H9 (cell line): ENCODE measurements at regions not wholly inside any gene's neighbourhood (a gene's known extent, or its start where the extent isn't known, plus 50 kb on each side); places are given as distances from the start of the nearest gene placed in this dataset.
"Not testable (repeated sequence)": the region's sequence is repeated elsewhere in the genome, so short reads cannot be mapped to it uniquely, and the experiment has no call there.

Experiments
- DNase-seq: peaks from one replicate; pipeline ENCODE4 v3.0.0-alpha.2; 2017
- H2AFZ ChIP-seq: one replicate; pipeline ENCODE4 v1.6.1; 2013; ENCODE audit warnings: mild to moderate bottlenecking, low read length, control low read depth, moderate library complexity
- H2AK5ac ChIP-seq: 2 replicates; pipeline ENCODE4 v1.6.1; 2013; ENCODE audit warnings: low read length, control low read depth, mixed read lengths; ENCODE audit not compliant: insufficient read length
- H2BK120ac ChIP-seq: one replicate; pipeline ENCODE4 v1.6.1; 2013; ENCODE audit warnings: low read depth, mild to moderate bottlenecking, low read length, control low read depth, inconsistent platforms; ENCODE audit not compliant: poor library complexity, severe bottlenecking
- H2BK12ac ChIP-seq: 2 replicates; pipeline ENCODE4 v1.6.1; 2013; ENCODE audit warnings: low read length, control low read depth, mixed read lengths, low read depth; ENCODE audit not compliant: insufficient read length
- H2BK15ac ChIP-seq: 2 replicates; pipeline ENCODE4 v1.6.1; 2013; ENCODE audit warnings: low read depth, low read length, control low read depth
- H2BK20ac ChIP-seq: one replicate; pipeline ENCODE4 v1.6.1; 2013; ENCODE audit warnings: low read depth, mild to moderate bottlenecking, low read length, control low read depth, inconsistent platforms; ENCODE audit not compliant: poor library complexity, severe bottlenecking
- H2BK5ac ChIP-seq: 2 replicates; pipeline ENCODE4 v1.6.1; 2013; ENCODE audit warnings: low read length, control low read depth, mixed read lengths; ENCODE audit not compliant: insufficient read length
- H3K14ac ChIP-seq: 2 replicates; pipeline ENCODE4 v1.6.1; 2013; ENCODE audit warnings: low read length, control low read depth; ENCODE audit not compliant: insufficient read depth
- H3K18ac ChIP-seq: 2 replicates; pipeline ENCODE4 v1.6.1; 2013; ENCODE audit warnings: low read depth, mild to moderate bottlenecking, mixed read lengths, low read length, control low read depth; ENCODE audit not compliant: insufficient read length
- H3K23ac ChIP-seq: 2 replicates; pipeline ENCODE4 v1.6.1; 2013; ENCODE audit warnings: low read length, control low read depth, mixed read lengths, low read depth; ENCODE audit not compliant: insufficient read length
- H3K23me2 ChIP-seq: 2 replicates; pipeline ENCODE4 v1.6.1; 2013; ENCODE audit warnings: low read depth, mild to moderate bottlenecking, mixed read lengths, low read length, control low read depth; ENCODE audit not compliant: insufficient read length, poor library complexity, severe bottlenecking
- H3K27ac ChIP-seq: 2 replicates; pipeline ENCODE4 v1.5.1; 2013; ENCODE audit warnings: low read length, control low read depth, mixed read lengths, low read depth; ENCODE audit not compliant: insufficient read length
- H3K27me3 ChIP-seq: 2 replicates; pipeline ENCODE4 v1.6.1; 2013; ENCODE audit warnings: low read length, control low read depth, inconsistent platforms; ENCODE audit not compliant: insufficient read depth
- H3K4ac ChIP-seq: 2 replicates; pipeline ENCODE4 v1.6.1; 2013; ENCODE audit warnings: low read depth, mild to moderate bottlenecking, control low read depth, inconsistent platforms, low read length, moderate library complexity
- H3K4me1 ChIP-seq: 2 replicates; pipeline ENCODE4 v1.6.1; 2013; ENCODE audit warnings: low read length, control low read depth, inconsistent platforms; ENCODE audit not compliant: insufficient read depth
- H3K4me2 ChIP-seq: 2 replicates; pipeline ENCODE4 v1.6.1; 2013; ENCODE audit warnings: low read length, control low read depth, mixed read lengths; ENCODE audit not compliant: insufficient read length, insufficient read depth
- H3K56ac ChIP-seq: 2 replicates; pipeline ENCODE4 v1.6.1; 2013; ENCODE audit warnings: low read depth, mild to moderate bottlenecking, mixed read lengths, low read length, control low read depth; ENCODE audit not compliant: insufficient read length
- H3K79me1 ChIP-seq: 2 replicates; pipeline ENCODE4 v1.6.1; 2013; ENCODE audit warnings: low read depth, mild to moderate bottlenecking, moderate library complexity, low read length, control low read depth, inconsistent platforms; ENCODE audit not compliant: insufficient read depth, poor library complexity, severe bottlenecking
- H3K79me2 ChIP-seq: 2 replicates; pipeline ENCODE4 v1.6.1; 2013; ENCODE audit warnings: low read length, control low read depth, inconsistent platforms; ENCODE audit not compliant: insufficient read depth
- H3K9ac ChIP-seq: 2 replicates; pipeline ENCODE4 v1.6.1; 2013; ENCODE audit warnings: low read length, control low read depth, mixed read lengths; ENCODE audit not compliant: insufficient read length; ENCODE audit errors: extremely low read depth
- H3K9me3 ChIP-seq: one replicate; pipeline ENCODE4 v1.6.1; 2013; ENCODE audit warnings: low read depth, low read length, inconsistent platforms; ENCODE audit not compliant: control insufficient read depth
- H3T11ph ChIP-seq: one replicate; pipeline ENCODE4 v1.6.1; 2013; ENCODE audit warnings: mild to moderate bottlenecking, low read length, control low read depth, inconsistent platforms
- H4K20me1 ChIP-seq: one replicate; pipeline ENCODE4 v1.6.1; 2013; ENCODE audit not compliant: control insufficient read depth, insufficient read length, insufficient read depth
- H4K5ac ChIP-seq: 2 replicates; pipeline ENCODE4 v1.6.1; 2013; ENCODE audit warnings: low read depth, mild to moderate bottlenecking, mixed read lengths, low read length, control low read depth; ENCODE audit not compliant: insufficient read length
- H4K8ac ChIP-seq: replicated peaks from 2 replicates; pipeline ENCODE4 v1.6.1; 2013; ENCODE audit warnings: low read length, control low read depth, mixed read lengths, low read depth; ENCODE audit not compliant: insufficient read length
- H4K91ac ChIP-seq: 2 replicates; pipeline ENCODE4 v1.6.1; 2013; ENCODE audit warnings: low read depth, mild to moderate bottlenecking, moderate library complexity, mixed read lengths, low read length, control low read depth; ENCODE audit not compliant: insufficient read length
- H3K27ac Mint-ChIP-seq, 3 experiments: 2 replicates in 2 of 3; 3 replicates in 1 of 3; pipeline ENCODE4 v1.8.0; 2020 to 2021; ENCODE audit warnings: mixed read lengths in 3 of 3, mild to moderate bottlenecking in 1 of 3, moderate library complexity in 1 of 3
- H3K27me3 Mint-ChIP-seq: 2 replicates; pipeline ENCODE4 v1.8.0; 2021; ENCODE audit warnings: low read depth, mild to moderate bottlenecking, moderate library complexity, mixed read lengths
- H3K36me3 Mint-ChIP-seq, 3 experiments: 2 replicates in 2 of 3; 3 replicates in 1 of 3; pipeline ENCODE4 v1.8.0; 2020 to 2021; ENCODE audit warnings: low read depth in 3 of 3, mixed read lengths in 3 of 3; ENCODE audit not compliant: insufficient read depth in 1 of 3
- H3K4me1 Mint-ChIP-seq, 2 experiments: 2 replicates each; pipeline ENCODE4 v1.8.0; 2020; ENCODE audit warnings: mixed read lengths in 2 of 2
- H3K4me3 Mint-ChIP-seq, 2 experiments: 2 replicates in 1 of 2; 3 replicates in 1 of 2; pipeline ENCODE4 v1.8.0; 2020 to 2021; ENCODE audit warnings: mild to moderate bottlenecking in 2 of 2, mixed read lengths in 2 of 2, moderate library complexity in 1 of 2
- H3K9me3 Mint-ChIP-seq, 2 experiments: 2 replicates in 1 of 2; 3 replicates in 1 of 2; pipeline ENCODE4 v1.8.0; 2020; ENCODE audit warnings: mild to moderate bottlenecking in 2 of 2, mixed read lengths in 2 of 2, moderate library complexity in 1 of 2
- CTCF ChIP-seq: fragments of 200-600 bp; sonication (generic); conservative IDR thresholded peaks from 3 replicates; pipeline ENCODE4 v1.8.0; 2021; ENCODE audit warnings: antibody characterized with exemption, mild to moderate bottlenecking
- WGBS: extraction: QIAGEN DNeasy Blood & Tissue Kit; methylation state at CpG from one replicate; pipeline ENCODE4 v1.1.7; 2013; ENCODE audit warnings: missing lambda C conversion rate, low lambda C conversion rate, mixed read lengths; ENCODE audit not compliant: insufficient read length; ENCODE audit errors: extremely low coverage; 5-methylcytosine and 5-hydroxymethylcytosine counted together

GRCh38 chr5:82873452-82873851 is 203.7 kb downstream of the TMEM167A start:
- peaks cover 6 to 8% of the 10 kb centered on the region in 2 experiments; a peak in 4 of 5 replicates for H3K9me3 Mint-ChIP-seq
- no peak overlapping the region for H3K56ac ChIP-seq
- no peaks in the 10 kb centered on the region for H4K20me1 ChIP-seq
- H4K8ac ChIP-seq, result no peak overlapping the region
- no peak overlapping the region for H2BK15ac ChIP-seq
- H3K27me3 Mint-ChIP-seq, result no peaks in the 10 kb centered on the region; the same call in 1 of the 2 replicates
- no peak overlapping the region for H3K4ac ChIP-seq
- H2BK12ac ChIP-seq, result no peak overlapping the region
- 0 out of 7 replicates have a peak overlapping the region, but pooled peaks of 1 of the 3 experiments have one; percentile 32 for H3K27ac Mint-ChIP-seq
- H3T11ph ChIP-seq, result no peak overlapping the region
- peaks cover 0 to 4% (median 3%) of the 10 kb centered on the region in 3 experiments; a peak in 4 of 7 replicates for H3K36me3 Mint-ChIP-seq
- H3K9me3 ChIP-seq, result no peaks in the 10 kb centered on the region
- no peak for DNase-seq
- H3K23me2 ChIP-seq, result no peaks in the 10 kb centered on the region
- no peak overlapping the region for H3K23ac ChIP-seq
- H4K5ac ChIP-seq, result no peak overlapping the region
- no peak for TF ChIP-seq CTCF
- 0 out of 5 replicates have a peak overlapping the region, but pooled peaks of 1 of the 2 experiments have one; percentile 21 for H3K4me3 Mint-ChIP-seq
- no peak overlapping the region for H3K9ac ChIP-seq
- H3K27ac ChIP-seq, result no peak overlapping the region
- no peaks in the 10 kb centered on the region for H3K79me2 ChIP-seq
- no peaks in the 10 kb centered on the region for H3K79me1 ChIP-seq
- no peak overlapping the region for H4K91ac ChIP-seq
- peaks cover 3% of the 10 kb centered on the region; the same call in 1 of the 2 replicates for H3K4me1 ChIP-seq
- H2BK20ac ChIP-seq, result no peak overlapping the region
- H2BK120ac ChIP-seq, result no peak overlapping the region
- no peaks in the 10 kb centered on the region for H3K27me3 ChIP-seq
- no peak overlapping the region for H3K18ac ChIP-seq
- H2AK5ac ChIP-seq, result no peak overlapping the region
- H3K4me1 Mint-ChIP-seq, result peaks cover 19 to 21% of the 10 kb centered on the region in 2 experiments
- no peak overlapping the region for H2BK5ac ChIP-seq
- no peak overlapping the region for H2AFZ ChIP-seq
- no peak overlapping the region for H3K14ac ChIP-seq
- H3K4me2 ChIP-seq, result no peak overlapping the region
- WGBS, result no CpG with 5 or more reads among the region's 2 CpGs

- H3K27ac Mint-ChIP-seq, result peak overlapping the region in 2 of 3 experiments; percentile 49 to 59; a peak in 4 of 7 replicates
- H3K4ac ChIP-seq, H3K9ac ChIP-seq, H3K27ac ChIP-seq, H4K8ac ChIP-seq, H4K5ac ChIP-seq, H3K27me3 Mint-ChIP-seq, H2BK12ac ChIP-seq, H3K9me3 Mint-ChIP-seq, H3K27me3 ChIP-seq, H3K23me2 ChIP-seq, H2BK15ac ChIP-seq, H3K36me3 Mint-ChIP-seq, H2BK20ac ChIP-seq, H3K14ac ChIP-seq, H3K9me3 ChIP-seq, H3T11ph ChIP-seq, H3K4me2 ChIP-seq, H3K56ac ChIP-seq, H2AK5ac ChIP-seq, H3K79me2 ChIP-seq, H3K4me1 ChIP-seq, DNase-seq, H2BK5ac ChIP-seq, H3K23ac ChIP-seq, H3K18ac ChIP-seq, H4K20me1 ChIP-seq, H2BK120ac ChIP-seq, H2AFZ ChIP-seq, H4K91ac ChIP-seq, H3K79me1 ChIP-seq: not testable (repeated sequence)
- peak overlapping the region in 1 of 2 experiments; percentile 46; a peak in 3 of 5 replicates for H3K4me3 Mint-ChIP-seq
- peaks cover 19 to 21% of the 10 kb centered on the region in 2 experiments for H3K4me1 Mint-ChIP-seq
- no CpG with 5 or more reads among the region's 30 CpGs for WGBS
Measured at GRCh38 chr5:82872321-82873288, 204.6 kb downstream of the TMEM167A start.
